GM12892 (cell line): ENCODE measurements at regions not wholly inside any gene's neighbourhood (a gene's known extent, or its start where the extent isn't known, plus 50 kb on each side); places are given as distances from the start of the nearest gene placed in this dataset.

Source experiments
- POLR2A ChIP-seq: IDR thresholded peaks from 2 replicates; pipeline ENCODE4 v1.6.1; 2011; ENCODE audit warnings: low read depth, low read length, control low read depth
- POLR2AphosphoS5 ChIP-seq: IDR thresholded peaks from 2 replicates; pipeline ENCODE4 v1.6.1; 2011; ENCODE audit warnings: low read depth, low read length, control low read depth
- TAF1 ChIP-seq: IDR thresholded peaks from 2 replicates; pipeline ENCODE4 v1.6.1; 2011; ENCODE audit warnings: low read depth, mild to moderate bottlenecking, control low read depth, low read length, borderline replicate concordance

- TF ChIP-seq TAF1: no peak
- TF ChIP-seq POLR2A: no peak
- no peak for TF ChIP-seq POLR2AphosphoS5
Observed at GRCh38 chr17:52505601-52506000, 347.1 kb upstream of the CA10 start.
